ENCODE measurements at regions not wholly inside any gene's neighbourhood (a gene's known extent, or its start where the extent isn't known, plus 50 kb on each side); places are given as distances from the start of the nearest gene placed in this dataset.

GRCh38 chr3:54020436-54020835 is 101.9 kb upstream of the CACNA2D3 start:
- DNase-seq, result no peak

- no peak for DNase-seq
Observed at GRCh38 chr3:54014067-54014466, 108.3 kb upstream of the CACNA2D3 start.

- no peak for DNase-seq
Observed at GRCh38 chr3:54008744-54009143, 113.6 kb upstream of the CACNA2D3 start.

GRCh38 chr3:54008099-54008498 is 114.3 kb upstream of the CACNA2D3 start:
- no peak for DNase-seq

GRCh38 chr3:54004335-54004734 is 112.7 kb upstream of the SELENOK start:
- no peak for DNase-seq

GRCh38 chr3:54003136-54003535 is 111.5 kb upstream of the SELENOK start:
- DNase-seq, result no peak

GRCh38 chr3:53999725-54000124 is 108.1 kb upstream of the SELENOK start:
- no peak for DNase-seq

- DNase-seq, result no peak
Observed at GRCh38 chr3:53998980-53999379, 107.3 kb upstream of the SELENOK start.

GRCh38 chr3:53997476-53997875 is 105.8 kb upstream of the SELENOK start:
- DNase-seq, result no peak

- DNase-seq, result peak; percentile 5 to 47 (median 34)
Observed at GRCh38 chr3:53996141-53996874, 104.6 kb upstream of the SELENOK start.

- no peak for DNase-seq
Observed at GRCh38 chr3:53994986-53995603, 103.4 kb upstream of the SELENOK start.

- DNase-seq, result no peak
Observed at GRCh38 chr3:53991240-53991639, 99.6 kb upstream of the SELENOK start.

- no peak for DNase-seq
Observed at GRCh38 chr3:53989946-53990345, 98.3 kb upstream of the SELENOK start.

- DNase-seq, result no peak
Observed at GRCh38 chr3:53989451-53989850, 97.8 kb upstream of the SELENOK start.

- no peak for DNase-seq
Observed at GRCh38 chr3:53978386-53978785, 86.7 kb upstream of the SELENOK start.

- DNase-seq, result no peak
Observed at GRCh38 chr3:53975382-53975781, 83.7 kb upstream of the SELENOK start.

- no peak for DNase-seq
Observed at GRCh38 chr3:53974324-53974723, 82.7 kb upstream of the SELENOK start.

GRCh38 chr3:53973905-53974304 is 82.2 kb upstream of the SELENOK start:
- DNase-seq, result no peak

GRCh38 chr3:53970661-53971060 is 79.0 kb upstream of the SELENOK start:
- no peak for DNase-seq

- no peak for DNase-seq
Observed at GRCh38 chr3:53969086-53969485, 77.4 kb upstream of the SELENOK start.

- DNase-seq, result no peak
Observed at GRCh38 chr3:53965291-53965690, 73.6 kb upstream of the SELENOK start.

- DNase-seq, result no peak
Observed at GRCh38 chr3:53957831-53958230, 66.2 kb upstream of the SELENOK start.

- DNase-seq, result no peak
Observed at GRCh38 chr3:53956586-53956985, 64.9 kb upstream of the SELENOK start.

- no peak for DNase-seq
Observed at GRCh38 chr3:53949541-53949940, 57.9 kb upstream of the SELENOK start.

GRCh38 chr3:53948174-53948573 is 56.5 kb upstream of the SELENOK start:
- DNase-seq, result no peak
